Activated CD8-positive, alpha-beta T cell treated with anti-CD3 and anti-CD28 coated beads for 36 hours (primary cell): ENCODE measurements at regions not wholly inside any gene's neighbourhood (a gene's known extent, or its start where the extent isn't known, plus 50 kb on each side); places are given as distances from the start of the nearest gene placed in this dataset.

Experiments
- ATAC-seq: fragments of 200-7000 bp; cut with Tn5 transposase; one replicate; pipeline ENCODE4 v1.10.0; 2021; ENCODE audit warnings: mild to moderate bottlenecking, moderate library complexity
- CTCF ChIA-PET: fragments of 350-600 bp; sonication (Branson Sonifier 250); formaldehyde crosslinking; loops from one replicate; lab custom pipeline; 2021; ENCODE audit warnings: antibody characterized with exemption; lab: Charles Lee
- POLR2A ChIA-PET: fragments of 350-600 bp; sonication (Branson Sonifier 250); formaldehyde crosslinking; loops from one replicate; lab custom pipeline; 2021; ENCODE audit warnings: antibody characterized with exemption; lab: Charles Lee
- DNase-seq: peaks from one replicate; pipeline ENCODE4 v3.0.0-alpha.2; 2020
- H3K27ac Mint-ChIP-seq: one replicate; pipeline ENCODE4 v1.8.0; 2021; ENCODE audit warnings: mild to moderate bottlenecking, mixed read lengths
- H3K27me3 Mint-ChIP-seq: one replicate; pipeline ENCODE4 v1.8.0; 2021; ENCODE audit warnings: mixed read lengths
- H3K36me3 Mint-ChIP-seq: one replicate; pipeline ENCODE4 v1.8.0; 2021; ENCODE audit warnings: low read depth, mixed read lengths
- H3K4me1 Mint-ChIP-seq: one replicate; pipeline ENCODE4 v1.8.0; 2021; ENCODE audit warnings: low read depth, mixed read lengths
- H3K4me3 Mint-ChIP-seq: one replicate; pipeline ENCODE4 v1.8.0; 2021; ENCODE audit warnings: mild to moderate bottlenecking, moderate library complexity, mixed read lengths
- H3K9me3 Mint-ChIP-seq: one replicate; pipeline ENCODE4 v1.8.0; 2021; ENCODE audit warnings: mixed read lengths
- intact Hi-C: fragments of 100-400 bp; cut with micrococcal nuclease; formaldehyde crosslinking; loops from one replicate; pipeline ENCODE4 v1.10.0; 2022
- TF ChIP-seq, protein P1 (sequence below): fragments of 200-600 bp; IDR thresholded peaks from one replicate; pipeline ENCODE4 v1.8.0; 2022; ENCODE audit warnings: antibody characterized with exemption, mild to moderate bottlenecking

DNA sequence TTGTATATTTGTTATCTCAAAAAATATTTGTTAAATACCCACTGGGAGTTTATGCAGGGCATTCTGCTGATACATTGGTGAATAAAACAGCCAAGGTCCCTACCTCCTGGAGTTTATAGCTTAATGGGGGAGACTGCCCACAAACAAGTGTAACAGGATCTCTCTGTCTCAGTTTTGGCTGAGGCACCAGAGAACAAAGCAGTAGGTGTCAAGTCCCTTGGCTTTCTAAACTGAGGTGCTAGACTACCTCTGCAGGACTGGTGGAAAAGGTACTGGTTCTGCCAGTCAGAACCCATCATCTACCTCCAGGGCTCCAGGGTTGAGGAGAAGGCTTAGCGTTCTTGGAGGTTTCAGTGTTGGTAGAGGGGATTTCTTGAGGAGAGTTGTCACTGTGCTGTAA, 188.4 kb upstream of the ELL2 start:
- no peaks in the 10 kb centered on the region for H3K9me3 Mint-ChIP-seq
- H3K4me3 Mint-ChIP-seq, result no peak overlapping the region
- H3K27ac Mint-ChIP-seq, result no peak overlapping the region
- no peaks in the 10 kb centered on the region for H3K4me1 Mint-ChIP-seq
- TF ChIP-seq, protein P1, sequence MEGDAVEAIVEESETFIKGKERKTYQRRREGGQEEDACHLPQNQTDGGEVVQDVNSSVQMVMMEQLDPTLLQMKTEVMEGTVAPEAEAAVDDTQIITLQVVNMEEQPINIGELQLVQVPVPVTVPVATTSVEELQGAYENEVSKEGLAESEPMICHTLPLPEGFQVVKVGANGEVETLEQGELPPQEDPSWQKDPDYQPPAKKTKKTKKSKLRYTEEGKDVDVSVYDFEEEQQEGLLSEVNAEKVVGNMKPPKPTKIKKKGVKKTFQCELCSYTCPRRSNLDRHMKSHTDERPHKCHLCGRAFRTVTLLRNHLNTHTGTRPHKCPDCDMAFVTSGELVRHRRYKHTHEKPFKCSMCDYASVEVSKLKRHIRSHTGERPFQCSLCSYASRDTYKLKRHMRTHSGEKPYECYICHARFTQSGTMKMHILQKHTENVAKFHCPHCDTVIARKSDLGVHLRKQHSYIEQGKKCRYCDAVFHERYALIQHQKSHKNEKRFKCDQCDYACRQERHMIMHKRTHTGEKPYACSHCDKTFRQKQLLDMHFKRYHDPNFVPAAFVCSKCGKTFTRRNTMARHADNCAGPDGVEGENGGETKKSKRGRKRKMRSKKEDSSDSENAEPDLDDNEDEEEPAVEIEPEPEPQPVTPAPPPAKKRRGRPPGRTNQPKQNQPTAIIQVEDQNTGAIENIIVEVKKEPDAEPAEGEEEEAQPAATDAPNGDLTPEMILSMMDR, result no peak
- intact Hi-C loops, result no loop called here
- ChIA-PET POLR2A (no interaction called here), CTCF (interaction anchor here (1.5 kb wide), 1 partner anchor 25 kb away, joined by 4 read pairs; no protein-coding TSS in a partner anchor)
- peaks cover 7% of the 10 kb centered on the region for H3K27me3 Mint-ChIP-seq
- H3K36me3 Mint-ChIP-seq, result no peaks in the 10 kb centered on the region
- DNase-seq (no peak), ATAC-seq (no peak)

DNA sequence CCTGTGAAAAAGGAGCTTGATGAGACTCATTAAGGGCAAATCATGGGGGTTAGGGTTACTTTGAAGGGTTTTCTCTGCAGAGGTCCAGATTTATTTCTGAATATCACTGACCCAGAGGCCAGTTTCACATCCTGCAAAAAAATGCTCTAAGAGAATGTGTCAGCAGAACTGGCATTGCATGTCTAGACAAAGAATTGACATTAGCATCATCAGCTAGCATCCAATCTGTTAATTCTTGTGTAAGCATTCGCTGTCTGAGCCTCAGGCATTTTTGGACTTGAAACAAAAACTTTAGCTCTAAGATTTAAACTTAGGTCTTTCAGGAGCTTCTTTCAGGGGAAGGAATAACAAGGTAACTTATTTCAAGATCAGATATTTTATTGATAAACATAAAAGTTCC, 187.9 kb upstream of the ELL2 start:
- ChIA-PET POLR2A (no interaction called here), CTCF (interaction anchor here (0.6 to 1.5 kb wide), 3 partner anchors 12 to 180 kb away, joined by 3 to 4 read pairs (median 3); no protein-coding TSS in a partner anchor)
- peaks cover 7% of the 10 kb centered on the region for H3K27me3 Mint-ChIP-seq
- no peaks in the 10 kb centered on the region for H3K4me1 Mint-ChIP-seq
- DNase-seq, result no peak
- H3K9me3 Mint-ChIP-seq, result no peaks in the 10 kb centered on the region
- ATAC-seq, result no peak
- no peaks in the 10 kb centered on the region for H3K36me3 Mint-ChIP-seq
- TF ChIP-seq, protein P1, result no peak
- H3K27ac Mint-ChIP-seq, result no peak overlapping the region
- intact Hi-C loops, result no loop called here
- no peak overlapping the region for H3K4me3 Mint-ChIP-seq

DNA sequence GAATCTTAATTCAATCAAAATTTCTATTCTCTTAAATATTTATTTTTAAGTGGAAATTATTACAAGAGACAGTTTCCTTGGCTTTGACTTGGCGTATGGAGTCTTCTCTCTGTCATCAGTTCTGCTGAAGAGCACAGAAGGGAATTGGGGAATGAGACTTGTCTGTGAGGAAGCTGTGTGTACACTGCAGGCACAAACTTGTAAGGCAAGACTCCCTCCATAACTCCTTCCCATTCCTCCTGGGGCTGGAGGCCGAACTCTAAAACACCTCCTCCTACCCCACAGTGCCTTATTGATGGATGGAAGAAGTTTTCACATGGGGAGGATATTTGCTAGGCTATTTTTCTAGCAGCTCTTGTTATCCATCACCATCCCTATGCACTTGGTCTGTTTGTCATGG, 187.4 kb upstream of the ELL2 start:
- DNase-seq (no peak), ATAC-seq (no peak)
- Mint-ChIP-seq H3K9me3 (no peaks in the 10 kb centered on the region), H3K36me3 (no peaks in the 10 kb centered on the region), H3K27ac (no peak overlapping the region), H3K4me3 (no peak overlapping the region), H3K27me3 (peaks cover 7% of the 10 kb centered on the region), H3K4me1 (no peaks in the 10 kb centered on the region)
- ChIA-PET CTCF (interaction anchor here (0.6 to 0.9 kb wide), 2 partner anchors 12 to 180 kb away, joined by 3 read pairs; no protein-coding TSS in a partner anchor), POLR2A (no interaction called here)
- TF ChIP-seq, protein P1, result no peak
- intact Hi-C loops, result no loop called here

- Mint-ChIP-seq H3K4me3 (no peak overlapping the region), H3K27me3 (peaks cover 7% of the 10 kb centered on the region), H3K9me3 (no peaks in the 10 kb centered on the region), H3K4me1 (no peaks in the 10 kb centered on the region), H3K27ac (no peak overlapping the region), H3K36me3 (no peaks in the 10 kb centered on the region)
- DNase-seq, result no peak
- intact Hi-C loops, result no loop called here
- POLR2A ChIA-PET, result no interaction called here
- CTCF ChIA-PET, result interaction anchor here (0.9 to 1.1 kb wide), 2 partner anchors 181 to 453 kb away, joined by 3 read pairs; no protein-coding TSS in a partner anchor
- no peak for ATAC-seq
- TF ChIP-seq, protein P1, result no peak
Measured at GRCh38 chr5:96148376-96148775, 186.7 kb upstream of the ELL2 start.

DNA sequence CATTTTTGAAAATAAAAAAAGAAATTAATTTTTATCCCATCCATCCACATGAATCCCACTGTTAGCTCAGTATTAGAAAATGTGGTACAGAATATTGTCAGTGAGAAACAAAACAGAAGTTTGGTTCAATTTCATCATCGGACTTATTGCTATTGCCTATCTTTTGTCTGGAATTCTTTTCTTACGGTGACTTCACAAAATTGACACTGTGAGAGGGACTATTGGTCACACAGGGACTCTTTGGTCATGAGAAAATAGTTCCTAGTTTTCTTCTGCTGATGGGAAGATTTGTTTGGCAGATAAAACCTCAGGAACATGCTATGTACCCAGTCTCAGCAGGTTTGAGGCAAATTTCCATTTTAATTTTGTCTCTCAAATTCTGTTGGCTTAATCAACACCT, 186.2 kb upstream of the ELL2 start:
- Mint-ChIP-seq H3K4me3 (no peak overlapping the region), H3K9me3 (no peaks in the 10 kb centered on the region), H3K4me1 (no peaks in the 10 kb centered on the region), H3K27me3 (peaks cover 7% of the 10 kb centered on the region), H3K27ac (no peak overlapping the region), H3K36me3 (no peaks in the 10 kb centered on the region)
- ATAC-seq (no peak), DNase-seq (no peak)
- TF ChIP-seq, protein P1, result no peak
- intact Hi-C loops, result no loop called here
- ChIA-PET CTCF (interaction anchor here (1.0 to 1.1 kb wide), 2 partner anchors 186 to 454 kb away, joined by 3 read pairs; partner anchors contain the start of gene ELL2), POLR2A (no interaction called here)
